HG03064 (cell line): ENCODE measurements at regions not wholly inside any gene's neighbourhood (a gene's known extent, or its start where the extent isn't known, plus 50 kb on each side); places are given as distances from the start of the nearest gene placed in this dataset.
"Not testable (repeated sequence)": the region's sequence is repeated elsewhere in the genome, so short reads cannot be mapped to it uniquely, and the experiment has no call there.

Source experiments
- ATAC-seq: cut with Tn5 transposase; IDR thresholded peaks from one replicate; pipeline ENCODE4 v1.9.1; 2021; ENCODE audit warnings: low read depth; ENCODE audit not compliant: unreplicated experiment

GRCh38 chr20:53734006-53734688 lies 140.5 kb upstream of the ZNF217 start:
- ATAC-seq, result no peak

GRCh38 chr20:53731595-53731994 lies 138.0 kb upstream of the ZNF217 start:
- ATAC-seq, result no peak

DNA sequence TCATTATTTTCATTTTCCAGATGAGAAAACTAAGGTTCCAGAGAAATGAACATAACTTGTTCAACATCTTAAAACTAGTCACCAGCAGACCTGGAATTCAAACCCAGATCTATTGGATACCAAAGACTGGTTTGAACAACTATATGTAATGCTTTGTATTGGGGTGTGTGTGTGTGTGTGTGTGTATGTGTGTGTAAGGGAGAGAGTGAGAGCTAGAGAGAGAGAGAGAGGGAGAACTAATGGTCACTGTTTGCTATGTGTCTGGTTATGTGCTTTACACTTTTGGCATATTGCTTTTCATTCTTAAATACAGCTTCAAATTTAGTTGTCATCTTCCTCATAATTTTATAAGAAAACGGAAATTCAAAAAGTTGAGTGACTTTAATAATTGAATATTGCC lies 134.7 kb upstream of the ZNF217 start:
- no peak for ATAC-seq

DNA sequence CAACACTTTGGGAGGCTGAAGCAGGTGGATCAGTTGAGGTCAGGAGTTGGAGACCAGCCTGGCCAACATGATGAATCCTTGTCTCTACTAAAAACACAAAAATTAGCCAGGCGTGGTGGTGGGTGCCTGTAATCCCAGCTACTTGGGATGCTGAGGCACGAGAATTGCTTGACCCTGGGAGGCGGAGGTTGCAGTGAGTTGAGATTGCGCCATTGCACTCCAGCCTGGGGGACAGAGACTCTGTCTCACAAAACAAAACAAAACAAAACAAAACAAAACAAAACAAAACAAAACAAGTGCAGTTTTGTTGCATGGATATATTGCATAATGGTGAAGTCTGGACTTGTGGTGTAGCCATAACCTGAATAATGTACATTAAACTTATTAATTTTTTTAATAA lies 133.6 kb upstream of the ZNF217 start:
- not testable (repeated sequence) for ATAC-seq

DNA sequence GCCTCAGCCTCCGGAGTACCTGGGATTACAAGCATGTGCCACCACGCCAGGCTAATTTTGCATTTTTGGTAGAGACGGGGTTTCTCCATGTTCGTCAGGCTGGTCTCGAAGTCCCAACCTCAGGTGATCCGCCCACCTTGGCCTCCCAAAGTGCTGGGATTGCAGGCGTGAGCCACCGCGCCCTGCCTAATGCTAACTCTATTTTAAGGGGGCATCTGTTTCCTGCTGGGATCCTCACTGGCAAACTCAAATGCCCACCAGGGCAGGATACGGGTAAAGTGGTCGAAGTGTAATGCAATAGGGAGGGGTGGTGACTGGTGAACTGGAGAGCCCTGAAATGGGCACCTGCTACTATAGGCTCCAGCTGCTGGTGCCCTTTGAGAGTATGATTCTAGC lies 131.9 kb upstream of the ZNF217 start:
- ATAC-seq, result no peak

DNA sequence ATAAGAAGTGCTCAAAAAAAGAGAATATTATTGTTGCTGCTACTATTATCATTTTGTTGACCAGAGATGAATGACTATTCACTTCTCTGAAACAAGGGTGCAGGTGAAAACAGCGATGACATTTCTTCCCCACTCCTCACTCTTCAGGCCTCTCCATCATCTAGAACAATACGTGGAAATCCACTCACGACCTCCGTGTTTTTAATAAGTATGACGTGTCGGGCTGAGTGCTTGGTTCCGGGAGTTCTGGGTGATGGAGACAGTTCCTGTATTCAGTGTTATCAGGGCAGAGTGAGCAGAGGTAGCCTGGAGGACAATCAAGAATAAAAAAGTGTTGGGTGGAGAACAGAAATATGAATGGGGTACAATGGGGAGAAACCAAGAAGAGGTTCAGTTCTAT lies 130.0 kb upstream of the ZNF217 start:
- no peak for ATAC-seq

DNA sequence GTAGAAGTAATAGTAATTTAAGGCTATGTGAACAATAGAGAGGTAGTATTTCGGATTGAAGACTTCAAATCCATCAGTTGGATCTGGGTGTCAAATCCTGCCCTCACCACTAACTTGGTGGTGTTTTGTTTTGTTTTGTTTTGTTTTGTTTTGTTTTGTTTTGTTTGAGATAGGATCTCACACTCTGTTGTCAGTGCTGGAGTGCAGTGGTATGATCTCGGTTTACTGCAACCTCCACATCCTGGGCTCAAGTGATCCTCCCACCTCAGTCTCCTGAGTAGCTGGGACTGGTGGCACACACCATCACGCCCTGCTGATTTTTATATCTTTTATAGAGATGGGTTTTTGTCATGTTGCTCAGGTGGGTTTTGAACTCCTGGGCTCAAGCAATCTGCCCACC lies 129.4 kb upstream of the ZNF217 start:
- no peak for ATAC-seq

- ATAC-seq, result no peak
Measured at GRCh38 chr20:53722515-53723036, 128.9 kb upstream of the ZNF217 start.

DNA sequence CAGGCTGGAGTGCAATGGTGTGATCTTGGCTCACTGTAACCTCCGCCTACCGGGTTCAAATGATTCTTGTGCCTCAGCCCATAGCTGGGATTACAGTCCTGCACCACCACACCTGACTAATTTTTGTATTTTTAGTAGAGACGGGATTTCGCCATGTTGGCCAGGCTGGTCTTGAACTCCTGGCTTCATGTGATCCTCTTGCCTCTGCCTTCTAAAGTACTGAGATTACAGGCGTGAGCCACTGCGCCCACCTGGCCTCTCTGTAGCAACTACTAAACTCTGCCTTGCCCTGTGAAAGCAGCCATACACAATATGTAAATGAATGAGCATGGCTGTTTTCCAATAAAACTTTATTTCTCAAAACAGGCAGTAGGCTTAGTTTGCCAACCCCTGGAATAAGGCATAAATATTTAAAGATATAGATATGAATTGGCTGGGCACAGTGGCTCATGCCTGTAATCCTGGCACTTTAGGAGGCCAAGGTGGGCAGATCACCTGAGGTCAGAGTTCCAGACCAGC lies 127.9 kb upstream of the ZNF217 start:
- not testable (repeated sequence) for ATAC-seq

GRCh38 chr20:53719171-53719803 lies 125.6 kb upstream of the ZNF217 start:
- ATAC-seq, result not testable (repeated sequence)

DNA sequence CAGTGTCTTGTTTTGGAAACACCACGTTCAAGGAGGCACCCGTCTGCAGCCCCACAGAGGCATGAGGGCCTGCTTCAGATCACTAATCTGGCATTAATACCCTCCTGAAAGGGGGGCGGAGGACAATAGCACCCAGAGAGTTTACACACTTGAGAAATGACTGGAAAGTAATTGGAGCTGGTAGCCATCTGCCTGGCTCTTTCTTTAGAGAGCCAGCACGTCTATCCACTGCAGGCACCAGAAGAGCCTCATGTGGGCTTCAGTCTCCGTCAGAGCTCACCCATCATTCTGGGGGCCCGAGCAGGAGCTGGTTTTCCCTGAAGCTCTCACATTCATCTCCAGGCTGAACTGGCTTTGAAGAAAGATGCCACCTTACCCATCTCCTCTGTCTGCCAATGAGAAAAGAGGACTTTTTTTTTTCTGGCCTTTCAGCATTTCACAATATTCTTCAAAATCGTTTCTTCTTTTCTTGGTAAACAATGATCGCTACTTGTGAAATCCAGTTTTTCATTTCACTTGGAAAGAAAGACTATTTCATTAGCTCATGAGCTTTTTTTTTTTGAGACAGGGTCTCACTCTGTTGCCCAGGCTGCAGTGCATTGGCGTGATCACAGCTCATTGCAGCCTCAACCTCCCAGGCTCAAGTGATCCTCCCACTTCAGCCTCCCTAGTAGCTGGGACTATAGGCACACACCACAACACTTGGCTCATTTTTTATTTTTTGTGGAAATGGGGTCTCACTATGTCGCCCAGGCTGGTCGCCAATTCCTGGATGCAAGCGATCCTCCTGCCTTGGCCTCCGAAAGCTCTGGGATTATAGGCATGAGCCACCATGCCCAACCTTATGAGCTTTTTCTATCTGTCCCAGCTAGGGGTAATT lies 124.7 kb upstream of the ZNF217 start:
- no peak for ATAC-seq

GRCh38 chr20:53716395-53716794 lies 122.8 kb upstream of the ZNF217 start:
- no peak for ATAC-seq

DNA sequence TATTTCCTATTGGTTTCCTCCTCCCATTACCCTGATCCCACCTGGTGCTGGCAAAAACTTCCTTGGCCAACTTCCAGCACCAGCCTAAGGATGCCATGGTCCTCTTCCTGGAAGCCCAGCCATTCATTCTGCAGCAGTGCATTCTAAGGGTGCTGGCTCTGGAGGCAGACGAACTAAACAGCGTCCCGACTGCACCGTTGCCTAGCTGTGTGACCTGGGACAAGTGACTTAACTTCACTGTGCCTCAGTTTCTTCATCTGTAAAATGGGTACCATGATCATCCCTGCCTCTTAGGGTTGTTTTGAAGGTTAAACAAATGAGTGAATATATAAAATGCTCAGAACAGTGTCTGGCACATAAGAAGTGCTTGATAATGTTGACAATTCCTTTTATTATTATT lies 120.9 kb upstream of the ZNF217 start:
- no peak for ATAC-seq

DNA sequence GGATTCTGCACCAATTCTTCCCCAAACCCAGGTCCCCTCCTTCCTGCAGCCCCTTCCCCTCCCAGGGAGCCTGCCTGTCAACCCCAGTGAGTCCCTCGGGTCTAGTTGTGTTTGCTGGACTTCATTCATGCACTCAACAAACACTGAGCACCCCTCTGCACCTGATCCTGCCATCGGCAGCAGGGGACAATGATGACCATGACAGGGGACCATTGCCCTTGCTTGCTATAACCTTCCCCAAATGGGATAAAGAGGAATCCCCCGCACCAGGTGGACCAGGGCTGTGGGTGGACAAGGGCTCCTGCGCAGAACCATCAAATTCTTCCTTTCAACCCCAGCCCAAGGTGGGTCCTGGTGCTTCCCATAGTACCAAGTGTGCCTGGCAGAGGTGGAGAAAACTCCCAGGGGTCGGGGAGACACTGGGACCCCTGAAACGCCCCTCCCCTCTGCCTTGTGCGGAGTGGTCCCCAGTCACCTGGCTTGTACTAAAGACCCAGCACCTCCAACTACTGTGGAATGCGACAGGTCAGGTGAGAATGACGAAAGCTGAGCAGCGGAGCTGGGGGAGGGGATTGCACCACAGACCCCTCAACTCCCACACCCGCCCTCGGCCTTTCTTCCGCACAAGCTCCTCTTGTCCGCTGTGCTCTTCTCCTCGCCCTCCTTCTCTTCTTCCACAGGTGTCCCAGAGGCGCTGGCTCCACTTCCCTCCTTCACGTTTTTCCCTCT lies 119.9 kb upstream of the ZNF217 start:
- ATAC-seq, result no peak

DNA sequence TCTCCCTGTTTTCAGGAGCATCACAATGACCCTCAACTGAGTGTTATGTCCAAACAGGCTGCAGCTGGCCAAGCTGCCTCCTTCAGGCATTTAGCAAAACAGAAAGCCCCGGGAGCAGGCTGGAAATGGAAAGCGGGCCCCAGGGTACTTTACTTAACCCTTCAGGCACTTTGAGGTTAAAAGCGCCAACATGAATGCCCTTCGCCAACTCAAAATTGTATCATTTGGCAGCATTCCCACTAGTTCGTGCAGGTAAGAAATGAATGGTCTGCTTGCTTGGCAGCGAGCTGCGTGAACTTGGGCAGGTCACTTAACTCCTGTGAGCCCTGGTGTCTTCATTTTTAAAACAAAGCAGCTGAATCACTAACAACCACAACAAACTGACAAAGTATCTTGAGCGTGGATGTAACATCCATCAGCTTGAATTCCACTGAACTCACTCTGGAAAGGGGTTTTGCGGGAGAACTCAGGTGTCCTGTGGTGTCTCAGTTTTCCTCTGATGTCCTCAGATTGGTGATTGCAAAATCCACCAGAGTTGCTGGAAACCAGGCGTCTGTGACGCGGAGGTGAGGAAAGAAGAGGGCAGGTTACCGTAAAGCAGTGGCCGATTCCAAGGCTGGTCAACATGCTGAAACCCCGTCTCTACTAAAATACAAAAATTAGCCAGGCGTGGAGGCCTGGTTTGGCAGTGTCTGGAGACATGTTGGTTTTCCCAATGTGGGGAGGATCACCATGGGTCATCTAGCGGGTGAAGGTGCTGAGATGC lies 118.8 kb upstream of the ZNF217 start:
- ATAC-seq, result no peak

- ATAC-seq, result no peak
Measured at GRCh38 chr20:53711333-53712211, 117.9 kb upstream of the ZNF217 start.

- ATAC-seq, result peak; percentile 46
Measured at GRCh38 chr20:53708129-53708968, 114.7 kb upstream of the ZNF217 start.
